ENCODE measurements at regions not wholly inside any gene's neighbourhood (a gene's known extent, or its start where the extent isn't known, plus 50 kb on each side); places are given as distances from the start of the nearest gene placed in this dataset.

DNA sequence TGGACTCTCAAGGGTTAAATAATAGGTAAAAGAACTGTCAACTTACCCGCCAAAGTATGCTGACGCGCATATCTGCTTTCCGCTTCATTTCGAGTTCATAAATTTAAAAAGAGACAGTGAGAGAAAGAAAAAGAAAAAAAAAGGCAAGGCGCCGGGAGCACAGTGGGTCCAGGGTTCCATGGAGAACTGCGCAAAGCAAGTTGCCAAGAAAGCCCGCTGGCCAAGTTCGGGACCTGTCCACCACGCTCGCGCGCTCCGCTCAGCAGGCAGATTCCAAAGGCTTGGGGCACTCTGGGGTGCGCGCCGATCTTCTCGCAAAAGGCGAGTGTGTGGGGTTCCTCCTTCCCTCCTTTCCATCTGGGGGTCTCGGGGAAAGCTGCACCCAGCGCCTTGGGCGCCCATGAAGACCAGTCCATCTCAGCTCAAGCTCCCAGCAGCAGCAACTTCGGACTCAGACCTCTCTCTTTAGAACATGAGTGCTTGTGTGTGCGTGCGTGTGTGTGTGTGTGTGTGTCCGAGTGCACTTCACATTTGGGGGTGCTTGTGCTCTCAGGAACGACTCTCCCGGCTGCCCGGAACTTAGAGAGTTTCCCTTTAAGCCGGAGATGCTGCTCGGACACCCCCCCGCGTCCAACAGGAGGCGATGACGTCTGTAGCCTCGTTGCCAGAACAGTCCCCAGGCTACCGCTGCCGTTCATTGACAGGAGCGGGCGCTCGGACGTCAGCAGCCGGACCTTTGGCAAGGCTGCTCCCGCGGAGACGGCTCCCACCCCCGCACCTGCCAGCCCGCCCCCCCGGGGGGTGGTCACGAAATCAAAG is 180.0 kb downstream of the TBXT start (continued):
- no peak for TF ChIP-seq RFX5 (IDR thresholded peaks at IDR 0.05; ENCODE audit: low read depth, low read length)
- TF ChIP-seq CHD1 (IDR thresholded peaks at IDR 0.05; ENCODE audit: low read depth, low read length): no peak
- no peak for TF ChIP-seq MXI1 (IDR thresholded peaks at IDR 0.05; ENCODE audit: borderline replicate concordance, low read depth, low read length)

DNA sequence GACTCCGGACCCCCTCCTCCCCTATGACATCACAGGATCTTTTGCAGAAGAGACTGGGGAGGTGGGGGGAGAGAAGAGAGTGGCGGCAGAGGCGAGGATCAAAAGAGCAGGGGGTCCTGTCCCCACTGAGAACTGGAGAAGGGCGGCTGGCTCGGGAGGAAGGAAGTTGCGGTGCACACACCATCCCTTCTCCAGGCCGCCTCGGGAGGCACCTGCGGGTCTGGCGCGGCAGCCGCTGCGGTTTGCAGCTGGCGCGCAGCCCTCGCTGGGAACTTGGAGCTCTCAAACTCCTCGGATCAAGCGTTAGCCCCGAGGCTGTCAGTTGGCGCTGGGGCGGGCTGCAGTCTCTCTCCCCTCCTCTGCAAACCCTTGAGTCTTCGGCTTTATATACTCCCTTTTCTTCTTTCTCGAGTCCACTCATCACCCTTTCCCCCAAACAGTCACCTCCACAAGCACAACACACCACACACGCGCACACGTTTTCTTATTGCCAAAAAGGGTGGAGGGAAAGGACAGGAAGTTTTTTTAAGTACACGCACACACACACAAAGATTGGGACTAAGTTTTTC is 180.7 kb downstream of the TBXT start:
- ATAC-seq (ENCODE audit: low read depth): peak; percentile 4
- Histone ChIP-seq H4K20me1 (ENCODE audit: insufficient read depth, low read length) (peaks cover 6% of the 10 kb centered on the region; the same call in 1 of the 2 replicates), H3K56ac (ENCODE audit: extremely low read depth, insufficient read depth, low read length) (peak overlapping the region; percentile 35; the same call in 1 of the 2 replicates), H2BK120ac (ENCODE audit: low read depth, low read length) (no peak overlapping the region), H2BK15ac (ENCODE audit: low read depth, low read length) (no peak overlapping the region), H2AK9ac (replicated peaks; ENCODE audit: low read depth, low read length, poor library complexity) (no peak overlapping the region), H3K18ac (ENCODE audit: low read depth, low read length) (peak overlapping the region; percentile 62), H3K14ac (replicated peaks; ENCODE audit: low read depth, low read length) (no peak overlapping the region), H3K36me3 (ENCODE audit: control insufficient read depth, insufficient read depth, low read length) (peaks cover 3% of the 10 kb centered on the region; the same call in 1 of the 2 replicates), H3K4ac (ENCODE audit: low read depth, low read length) (no peak overlapping the region), H3K4me1 (ENCODE audit: control insufficient read depth, insufficient read depth, low read length) (peaks cover 10% of the 10 kb centered on the region), H2BK20ac (ENCODE audit: low read depth, low read length) (no peak overlapping the region), H3K27me3 (ENCODE audit: control insufficient read depth, insufficient read depth, low read length) (no peaks in the 10 kb centered on the region), H3K9me1 (ENCODE audit: insufficient read depth, low read length) (no peaks in the 10 kb centered on the region), H3K4me3 (ENCODE audit: insufficient read depth, low read depth, low read length) (peak overlapping the region; percentile 58), H3K9me3 (ENCODE audit: control insufficient read depth, insufficient read depth, low read length) (no peaks in the 10 kb centered on the region), H2BK5ac (ENCODE audit: low read depth, low read length, poor library complexity, severe bottlenecking) (peak overlapping the region; percentile 75), H3K79me1 (ENCODE audit: low read depth in 1 of 2, low read length in 2 of 2) (peaks cover 0 to 12% of the 10 kb centered on the region in 2 experiments; a peak in 1 of 4 replicates), H3K23ac (ENCODE audit: low read depth, low read length) (no peak overlapping the region), H4K91ac (ENCODE audit: insufficient read depth, low read depth, low read length) (peak overlapping the region; percentile 74; the same call in 1 of the 2 replicates), H3K9ac (ENCODE audit: low read depth, low read length) (peak overlapping the region; percentile 61), H2AK5ac (ENCODE audit: low read depth, low read length) (no peak overlapping the region), H4K5ac (ENCODE audit: low read depth, low read length) (peak overlapping the region; percentile 7; the same call in 1 of the 2 replicates), H3K27ac (ENCODE audit: insufficient read depth, low read length) (peak overlapping the region; percentile 54), H2AFZ (replicated peaks; ENCODE audit: low read length, poor library complexity) (peak overlapping the region; percentile 58), H3K4me2 (ENCODE audit: low read depth, low read length) (peak overlapping the region; percentile 53), H4K8ac (ENCODE audit: low read depth in 2 of 2, low read length in 2 of 2) (peak overlapping the region; percentile 16 to 27; a peak in 3 of 4 replicates)
- in situ Hi-C loops (cut with MboI; ENCODE audit: low sequenced_read_pairs): loop anchor here (5.0 kb wide), 1 partner anchor 110 kb away; no protein-coding TSS in a partner anchor
- intact Hi-C loops (cut with micrococcal nuclease): loop anchor here (5.0 kb wide), 2 partner anchors 75 to 90 kb away; no protein-coding TSS in a partner anchor
- dilution Hi-C loops (cut with HindIII; ENCODE audit: low sequenced_read_pairs, unreplicated experiment): no loop called here
- ChIA-PET CTCF (no interaction called here), POLR2A (ENCODE audit: unreplicated experiment) (no interaction called here)
- TF ChIP-seq RCOR1 (IDR thresholded peaks at IDR 0.05; ENCODE audit: insufficient replicate concordance, low read length) (no peak), POLR2A (IDR thresholded peaks at IDR 0.05; ENCODE audit: low read depth, low read length) (peak; percentile 5; the same call in 1 of the 2 replicates), MAFK (IDR thresholded peaks at IDR 0.05; ENCODE audit: low read depth, low read length) (no peak), BHLHE40 (IDR thresholded peaks at IDR 0.05; ENCODE audit: low read depth, low read length) (no peak), MXI1 (IDR thresholded peaks at IDR 0.05; ENCODE audit: borderline replicate concordance, low read depth, low read length) (0 out of 2 replicates have a peak, but pooled peaks have one; percentile 7)
- WGBS, 2 experiments (ENCODE audit: extremely low coverage in 2 of 2, insufficient read length in 1 of 2): 1% methylated on average over 18 of the region's 27 CpGs; no CpG with 5 or more reads in 1 of the 2 experiments
- no TSS peak for BruUV-seq (replicated peaks)
- peak; percentile 61 for DNase-seq
